Heart left ventricle (tissue), 13 donors: ENCODE measurements at regions not wholly inside any gene's neighbourhood (a gene's known extent, or its start where the extent isn't known, plus 50 kb on each side); places are given as distances from the start of the nearest gene placed in this dataset.

Source experiments
- POLR2A ChIP-seq, 2 donors: fragments of 450-650 bp; IDR thresholded peaks; one replicate each; pipeline ENCODE4 v1.6.1; 2017; ENCODE audit warnings: antibody characterized with exemption in 2 of 2, mild to moderate bottlenecking in 2 of 2, moderate library complexity in 2 of 2
- TF ChIP-seq, protein P1 (sequence below), 12 donors: fragments of 200-600 bp; sonication (generic) in 4 of 12; IDR thresholded peaks; one replicate each; pipeline versions ENCODE4 v1.5.0 to v1.8.0; 2018 to 2022; ENCODE audit warnings: antibody characterized with exemption in 12 of 12, mild to moderate bottlenecking in 5 of 12
- donor health status: ischemic (EF 13 %, LVEDD 7.1; RV severe dilation, severe dysfunction).
- donor health status: DM: no; HTN: yes; CAD: no.
- donor health status: DM: no; HTN: no; CAD: no.
- donor health status: ischemic (EF 25% LVEDD 6.9; RV normal size, moderate dysfunction).
- donor health status: ischemic (EF 25% LVEDD 5.7; RV mildly dilated, moderate dysfunction).
- donor health status: ischemic (EF 35%, LVEDD 5.7; RV mildly dilated, moderate dysfunction).
- donor health status: nonischemic (EF 11% LVEDD 7.7; RV severe dilation, severe dysfunction).
- donor health status: DM: yes; HTN: yes; CAD: no.
- donor health status: PGD.
- donor health status: ischemic (EF 29% LVEDD 5.4; RV normal size, mild dysfunction).
- donor health status: nonischemic (EF 23%, LVEDD 6.1; RV moderate dilation, normal function).

DNA sequence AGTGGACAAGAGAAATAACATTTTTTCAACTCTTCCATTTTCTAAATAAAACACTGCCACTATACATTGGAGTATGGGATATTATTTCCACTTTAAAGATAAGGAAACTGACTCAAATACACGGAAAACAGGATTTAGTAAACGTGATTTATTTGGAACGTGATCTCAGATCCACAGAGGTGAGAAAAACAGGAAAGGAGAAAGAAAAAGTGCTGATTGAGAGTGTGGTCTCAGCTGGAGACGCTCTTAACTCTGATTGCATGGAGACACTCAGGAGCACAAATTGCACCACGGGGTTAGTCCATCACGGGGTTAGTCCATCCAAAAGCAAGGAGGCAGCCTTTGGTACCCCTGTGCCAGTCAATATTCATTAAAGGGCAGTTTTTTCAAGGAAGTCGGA is 142.5 kb downstream of the GNAT3 start:
- TF ChIP-seq POLR2A (IDR thresholded peaks at IDR 0.05) = no peak
- TF ChIP-seq, protein P1, sequence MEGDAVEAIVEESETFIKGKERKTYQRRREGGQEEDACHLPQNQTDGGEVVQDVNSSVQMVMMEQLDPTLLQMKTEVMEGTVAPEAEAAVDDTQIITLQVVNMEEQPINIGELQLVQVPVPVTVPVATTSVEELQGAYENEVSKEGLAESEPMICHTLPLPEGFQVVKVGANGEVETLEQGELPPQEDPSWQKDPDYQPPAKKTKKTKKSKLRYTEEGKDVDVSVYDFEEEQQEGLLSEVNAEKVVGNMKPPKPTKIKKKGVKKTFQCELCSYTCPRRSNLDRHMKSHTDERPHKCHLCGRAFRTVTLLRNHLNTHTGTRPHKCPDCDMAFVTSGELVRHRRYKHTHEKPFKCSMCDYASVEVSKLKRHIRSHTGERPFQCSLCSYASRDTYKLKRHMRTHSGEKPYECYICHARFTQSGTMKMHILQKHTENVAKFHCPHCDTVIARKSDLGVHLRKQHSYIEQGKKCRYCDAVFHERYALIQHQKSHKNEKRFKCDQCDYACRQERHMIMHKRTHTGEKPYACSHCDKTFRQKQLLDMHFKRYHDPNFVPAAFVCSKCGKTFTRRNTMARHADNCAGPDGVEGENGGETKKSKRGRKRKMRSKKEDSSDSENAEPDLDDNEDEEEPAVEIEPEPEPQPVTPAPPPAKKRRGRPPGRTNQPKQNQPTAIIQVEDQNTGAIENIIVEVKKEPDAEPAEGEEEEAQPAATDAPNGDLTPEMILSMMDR (IDR thresholded peaks at IDR 0.05) = no peak
